HG02798 (cell line): ENCODE measurements at regions not wholly inside any gene's neighbourhood (a gene's known extent, or its start where the extent isn't known, plus 50 kb on each side); places are given as distances from the start of the nearest gene placed in this dataset.
"Not testable (repeated sequence)": the region's sequence is repeated elsewhere in the genome, so short reads cannot be mapped to it uniquely, and the experiment has no call there.

Source experiments
- ATAC-seq: cut with Tn5 transposase; IDR thresholded peaks from one replicate; pipeline ENCODE4 v1.9.1; 2021; ENCODE audit warnings: mild to moderate bottlenecking; ENCODE audit not compliant: unreplicated experiment, poor library complexity

- not testable (repeated sequence) for ATAC-seq
Observed at GRCh38 chr20:24858500-24858899, 90.6 kb upstream of the CST7 start.

- ATAC-seq = no peak
Observed at GRCh38 chr20:24859539-24859938, 89.5 kb upstream of the CST7 start.

- no peak for ATAC-seq
Observed at GRCh38 chr20:24862186-24862585, 86.9 kb upstream of the CST7 start.

- no peak for ATAC-seq
Observed at GRCh38 chr20:24862606-24863005, 86.5 kb upstream of the CST7 start.

- ATAC-seq = no peak
Observed at GRCh38 chr20:24863356-24863755, 85.7 kb upstream of the CST7 start.

GRCh38 chr20:24866008-24866407, 83.1 kb upstream of the CST7 start:
- ATAC-seq = no peak

- ATAC-seq = no peak
Observed at GRCh38 chr20:24866742-24867141, 82.3 kb upstream of the CST7 start.

- no peak for ATAC-seq
Observed at GRCh38 chr20:24867556-24867955, 81.5 kb upstream of the CST7 start.

- no peak for ATAC-seq
Observed at GRCh38 chr20:24868396-24868927, 80.6 kb upstream of the CST7 start.

- ATAC-seq = no peak
Observed at GRCh38 chr20:24868959-24869358, 80.1 kb upstream of the CST7 start.

GRCh38 chr20:24870057-24870456, 79.0 kb upstream of the CST7 start:
- no peak for ATAC-seq

GRCh38 chr20:24870881-24871280, 78.2 kb upstream of the CST7 start:
- no peak for ATAC-seq

- no peak for ATAC-seq
Observed at GRCh38 chr20:24871480-24872213, 77.4 kb upstream of the CST7 start.

- ATAC-seq = no peak
Observed at GRCh38 chr20:24872291-24873024, 76.6 kb upstream of the CST7 start.

- no peak for ATAC-seq
Observed at GRCh38 chr20:24873025-24873620, 75.9 kb upstream of the CST7 start.

- no peak for ATAC-seq
Observed at GRCh38 chr20:24875078-24875477, 74.0 kb upstream of the CST7 start.

- ATAC-seq = no peak
Observed at GRCh38 chr20:24877652-24878051, 71.4 kb upstream of the CST7 start.

GRCh38 chr20:24878657-24879056, 70.4 kb upstream of the CST7 start:
- no peak for ATAC-seq

GRCh38 chr20:24879875-24880274, 69.2 kb upstream of the CST7 start:
- ATAC-seq = no peak

- no peak for ATAC-seq
Observed at GRCh38 chr20:24880356-24880755, 68.7 kb upstream of the CST7 start.

GRCh38 chr20:24890286-24890685, 58.8 kb upstream of the CST7 start:
- ATAC-seq = no peak
